Endothelial cell of umbilical vein (primary cell): ENCODE measurements at regions not wholly inside any gene's neighbourhood (a gene's known extent, or its start where the extent isn't known, plus 50 kb on each side); places are given as distances from the start of the nearest gene placed in this dataset.

Experiments used
- CTCF ChIP-seq, 2 donors: IDR thresholded peaks; 1 replicate in 1 of 2; 2 replicates in 1 of 2; pipeline ENCODE4 v1.5.1; 2011; ENCODE audit warnings: low read length in 2 of 2, mild to moderate bottlenecking in 2 of 2, moderate library complexity in 2 of 2, control low read depth in 1 of 2, inconsistent platforms in 1 of 2, low read depth in 1 of 2; ENCODE audit not compliant: insufficient read depth in 1 of 2; ENCODE audit errors: extremely low read depth in 1 of 2
- EZH2 ChIP-seq: IDR thresholded peaks from 2 replicates; pipeline ENCODE4 v1.6.1; 2012; ENCODE audit warnings: borderline replicate concordance, low read depth, mild to moderate bottlenecking, moderate library complexity, low read length, inconsistent platforms; ENCODE audit not compliant: severe bottlenecking
- JUN ChIP-seq: IDR thresholded peaks from 2 replicates; pipeline ENCODE4 v1.6.1; 2011; ENCODE audit warnings: borderline replicate concordance, low read depth; ENCODE audit not compliant: insufficient read length, insufficient read depth
- MAX ChIP-seq: IDR thresholded peaks from 2 replicates; pipeline ENCODE4 v1.6.1; 2011; ENCODE audit not compliant: insufficient read depth, insufficient read length
- POLR2A ChIP-seq: IDR thresholded peaks from 2 replicates; pipeline ENCODE4 v1.6.1; 2012; ENCODE audit warnings: low read depth, mild to moderate bottlenecking, control low read depth, low read length
- POLR2AphosphoS5 ChIP-seq: IDR thresholded peaks from 2 replicates; pipeline ENCODE4 v1.6.1; 2012; ENCODE audit warnings: low read depth, mild to moderate bottlenecking, control low read depth, low read length, moderate library complexity; ENCODE audit not compliant: insufficient read depth

DNA sequence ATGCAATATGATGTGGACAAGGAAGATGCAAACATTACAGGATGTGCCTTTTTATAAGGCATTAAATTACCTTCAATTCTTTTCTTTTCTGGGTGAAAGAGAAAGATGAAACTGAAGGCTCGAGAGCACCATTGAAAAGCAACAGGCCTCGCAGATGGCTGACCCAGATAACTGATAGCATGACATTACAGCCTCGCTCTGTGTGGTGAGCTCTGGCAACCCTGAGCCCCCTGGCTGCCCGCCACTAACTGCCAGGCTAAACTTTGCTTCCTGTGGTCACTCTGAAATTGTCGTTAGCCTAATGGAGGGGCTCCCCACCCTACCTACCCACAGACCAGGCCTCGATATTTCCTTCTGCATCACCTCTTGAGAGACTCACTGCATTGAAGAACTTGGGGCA is 516.8 kb upstream of the FANCL start:
- TF ChIP-seq CTCF (IDR thresholded peaks at IDR 0.05; ENCODE audit: extremely low read depth in 1 of 2, insufficient read depth in 1 of 2, low read depth in 1 of 2, low read length in 2 of 2): no peak
- no peak for TF ChIP-seq POLR2A
- no peak for TF ChIP-seq JUN
- TF ChIP-seq POLR2AphosphoS5: no peak
- no peak for TF ChIP-seq MAX
- no peak for TF ChIP-seq EZH2
